Hepatocyte (in vitro differentiated cells): ENCODE measurements at regions not wholly inside any gene's neighbourhood (a gene's known extent, or its start where the extent isn't known, plus 50 kb on each side); places are given as distances from the start of the nearest gene placed in this dataset.

Source experiments
- DNase-seq: peaks from one replicate; pipeline ENCODE4 v3.0.0-alpha.2; 2016; ENCODE audit warnings: low spot score
- H2AFZ ChIP-seq: fragments of 200-600 bp; sonication (generic); 2 replicates; pipeline ENCODE4 v1.6.0; 2016; ENCODE audit warnings: antibody characterized with exemption, mild to moderate bottlenecking
- H3K27ac ChIP-seq: fragments of 200-600 bp; sonication (generic); 2 replicates; pipeline ENCODE4 v1.5.1; 2016; ENCODE audit warnings: mild to moderate bottlenecking
- H3K27me3 ChIP-seq: fragments of 200-600 bp; sonication (generic); 2 replicates; pipeline ENCODE4 v1.6.1; 2016
- H3K36me3 ChIP-seq: fragments of 200-600 bp; sonication (generic); replicated peaks from 2 replicates; pipeline ENCODE4 v1.5.1; 2016; ENCODE audit warnings: low read depth; ENCODE audit not compliant: insufficient read depth
- H3K4me1 ChIP-seq: fragments of 200-600 bp; sonication (generic); 2 replicates; pipeline ENCODE4 v1.5.1; 2016; ENCODE audit warnings: mild to moderate bottlenecking, moderate library complexity; ENCODE audit not compliant: insufficient read depth
- H3K4me2 ChIP-seq: fragments of 200-600 bp; sonication (generic); 2 replicates; pipeline ENCODE4 v1.6.0; 2016
- H3K4me3 ChIP-seq: fragments of 200-600 bp; sonication (generic); 2 replicates; pipeline ENCODE4 v1.5.1; 2016; ENCODE audit warnings: mild to moderate bottlenecking
- H3K79me2 ChIP-seq: fragments of 200-600 bp; sonication (generic); 2 replicates; pipeline ENCODE4 v1.6.0; 2017; ENCODE audit warnings: mild to moderate bottlenecking
- H3K9me2 ChIP-seq: fragments of 200-600 bp; sonication (generic); replicated peaks from 2 replicates; pipeline ENCODE4 v1.6.0; 2017; ENCODE audit warnings: mild to moderate bottlenecking; ENCODE audit not compliant: insufficient read depth
- H3K9me3 ChIP-seq: fragments of 200-600 bp; sonication (generic); 2 replicates; pipeline ENCODE4 v1.5.1; 2016; ENCODE audit warnings: low read depth, mild to moderate bottlenecking
- H4K20me1 ChIP-seq: fragments of 200-600 bp; sonication (generic); 2 replicates; pipeline ENCODE4 v1.6.0; 2016; ENCODE audit warnings: mild to moderate bottlenecking; ENCODE audit not compliant: insufficient read depth, poor library complexity, severe bottlenecking
- EZH2 ChIP-seq: fragments of 200-600 bp; sonication (generic); IDR thresholded peaks from 2 replicates; pipeline ENCODE4 v1.6.1; 2016; ENCODE audit warnings: antibody characterized with exemption, mild to moderate bottlenecking, borderline replicate concordance
- EZH2phosphoT487 ChIP-seq: fragments of 200-600 bp; sonication (generic); IDR thresholded peaks from one replicate; pipeline ENCODE4 v1.6.1; 2018; ENCODE audit warnings: antibody characterized with exemption, mild to moderate bottlenecking, low read depth, moderate library complexity; ENCODE audit not compliant: unreplicated experiment, severe bottlenecking
- WGBS: methylation state at CpG from one replicate; pipeline ENCODE4 v1.1.6; 2016; ENCODE audit warnings: low lambda C conversion rate; ENCODE audit errors: missing lambda C conversion rate; 5-methylcytosine and 5-hydroxymethylcytosine counted together
- TF ChIP-seq, protein P1 (sequence below): fragments of 200-600 bp; sonication (generic); IDR thresholded peaks from 2 replicates; pipeline ENCODE4 v1.5.1; 2016; ENCODE audit warnings: antibody characterized with exemption, mild to moderate bottlenecking; ENCODE audit not compliant: poor library complexity

DNA sequence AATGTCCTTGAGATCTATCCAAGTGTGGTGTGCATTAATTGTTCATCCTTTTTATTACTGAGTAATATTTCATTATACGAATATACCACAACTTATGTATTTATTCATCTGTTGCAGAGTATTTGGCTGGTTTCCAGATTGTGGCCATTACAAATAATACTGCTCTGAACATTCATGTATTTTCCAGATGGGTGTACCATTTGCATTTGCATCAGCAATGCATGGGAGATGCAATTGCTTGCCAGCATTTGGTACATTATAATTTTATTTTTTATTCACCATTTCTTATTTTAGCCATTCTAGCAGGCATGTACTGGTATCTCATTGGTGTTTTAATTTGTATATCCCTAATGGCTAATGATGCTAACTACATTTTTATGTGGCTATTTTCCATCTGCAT lies 162.4 kb downstream of the SCG2 start:
- Histone ChIP-seq H4K20me1 (no peaks in the 10 kb centered on the region), H3K79me2 (no peaks in the 10 kb centered on the region), H3K36me3 (no peaks in the 10 kb centered on the region), H3K4me1 (no peaks in the 10 kb centered on the region), H3K27ac (no peak overlapping the region), H3K27me3 (no peaks in the 10 kb centered on the region), H3K9me2 (no peaks in the 10 kb centered on the region), H3K4me3 (no peak overlapping the region), H3K9me3 (no peaks in the 10 kb centered on the region), H3K4me2 (no peak overlapping the region), H2AFZ (no peak overlapping the region)
- TF ChIP-seq EZH2phosphoT487 (no peak), EZH2 (no peak)
- TF ChIP-seq, protein P1, sequence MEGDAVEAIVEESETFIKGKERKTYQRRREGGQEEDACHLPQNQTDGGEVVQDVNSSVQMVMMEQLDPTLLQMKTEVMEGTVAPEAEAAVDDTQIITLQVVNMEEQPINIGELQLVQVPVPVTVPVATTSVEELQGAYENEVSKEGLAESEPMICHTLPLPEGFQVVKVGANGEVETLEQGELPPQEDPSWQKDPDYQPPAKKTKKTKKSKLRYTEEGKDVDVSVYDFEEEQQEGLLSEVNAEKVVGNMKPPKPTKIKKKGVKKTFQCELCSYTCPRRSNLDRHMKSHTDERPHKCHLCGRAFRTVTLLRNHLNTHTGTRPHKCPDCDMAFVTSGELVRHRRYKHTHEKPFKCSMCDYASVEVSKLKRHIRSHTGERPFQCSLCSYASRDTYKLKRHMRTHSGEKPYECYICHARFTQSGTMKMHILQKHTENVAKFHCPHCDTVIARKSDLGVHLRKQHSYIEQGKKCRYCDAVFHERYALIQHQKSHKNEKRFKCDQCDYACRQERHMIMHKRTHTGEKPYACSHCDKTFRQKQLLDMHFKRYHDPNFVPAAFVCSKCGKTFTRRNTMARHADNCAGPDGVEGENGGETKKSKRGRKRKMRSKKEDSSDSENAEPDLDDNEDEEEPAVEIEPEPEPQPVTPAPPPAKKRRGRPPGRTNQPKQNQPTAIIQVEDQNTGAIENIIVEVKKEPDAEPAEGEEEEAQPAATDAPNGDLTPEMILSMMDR = no peak
- 50% methylated on average over 1 of the region's 1 CpG for WGBS
- DNase-seq = no peak

DNA sequence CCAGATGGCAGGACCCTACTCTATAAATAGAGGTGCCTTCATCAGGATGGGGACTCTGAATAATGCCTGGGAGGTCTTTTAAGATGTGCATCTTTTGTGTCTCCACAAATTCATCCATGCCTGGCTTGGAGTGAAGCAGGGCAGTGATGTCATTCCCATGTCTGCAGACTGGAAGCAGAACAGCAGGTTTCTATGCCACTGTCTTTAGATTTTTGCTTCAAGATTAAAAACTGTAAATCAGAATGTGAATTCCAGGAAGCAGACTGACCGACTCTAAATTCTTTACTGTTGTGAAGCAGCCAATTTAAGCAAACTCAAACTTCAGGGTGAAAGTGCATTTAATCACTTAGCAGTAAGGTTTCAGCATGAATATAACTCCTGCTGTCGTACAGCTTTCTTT lies 159.3 kb downstream of the SCG2 start:
- Histone ChIP-seq H3K79me2 (no peaks in the 10 kb centered on the region), H3K4me2 (no peak overlapping the region), H3K27me3 (no peaks in the 10 kb centered on the region), H3K9me2 (no peaks in the 10 kb centered on the region), H3K4me3 (no peak overlapping the region), H4K20me1 (no peaks in the 10 kb centered on the region), H3K4me1 (no peaks in the 10 kb centered on the region), H3K27ac (no peak overlapping the region), H3K36me3 (no peaks in the 10 kb centered on the region), H2AFZ (no peak overlapping the region), H3K9me3 (no peaks in the 10 kb centered on the region)
- no peak for DNase-seq
- WGBS = 65% methylated on average over 2 of the region's 2 CpGs
- no peak for TF ChIP-seq EZH2phosphoT487
- no peak for TF ChIP-seq EZH2

DNA sequence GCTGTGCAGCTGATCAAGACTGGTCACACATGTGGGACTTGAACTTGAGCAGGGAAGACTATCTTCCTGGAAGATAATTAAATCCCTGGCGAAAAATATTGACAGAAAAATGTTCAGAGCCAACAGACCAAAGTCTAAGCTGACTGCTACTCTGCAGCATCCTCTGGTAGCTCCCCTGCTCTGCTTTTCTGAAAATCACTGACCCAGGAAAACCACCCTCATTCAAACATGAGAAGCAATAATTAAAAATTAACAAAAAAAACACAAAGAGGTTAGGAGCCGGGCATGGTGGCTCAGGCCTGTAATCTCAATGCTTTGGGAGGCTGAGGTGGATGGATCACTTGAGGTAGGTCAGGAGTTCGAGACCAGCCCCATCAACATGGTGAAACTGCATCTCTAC lies 151.9 kb downstream of the SCG2 start:
- no peak for TF ChIP-seq EZH2phosphoT487
- TF ChIP-seq, protein P1 = no peak
- no peak for TF ChIP-seq EZH2
- Histone ChIP-seq H3K9me3 (no peaks in the 10 kb centered on the region), H4K20me1 (no peaks in the 10 kb centered on the region), H3K4me1 (no peaks in the 10 kb centered on the region), H3K36me3 (no peaks in the 10 kb centered on the region), H2AFZ (no peak overlapping the region), H3K9me2 (no peaks in the 10 kb centered on the region), H3K4me3 (no peak overlapping the region), H3K79me2 (no peaks in the 10 kb centered on the region), H3K27me3 (no peaks in the 10 kb centered on the region), H3K4me2 (no peak overlapping the region), H3K27ac (no peak overlapping the region)
- no peak for DNase-seq
- WGBS = 85% methylated on average over 3 of the region's 3 CpGs

DNA sequence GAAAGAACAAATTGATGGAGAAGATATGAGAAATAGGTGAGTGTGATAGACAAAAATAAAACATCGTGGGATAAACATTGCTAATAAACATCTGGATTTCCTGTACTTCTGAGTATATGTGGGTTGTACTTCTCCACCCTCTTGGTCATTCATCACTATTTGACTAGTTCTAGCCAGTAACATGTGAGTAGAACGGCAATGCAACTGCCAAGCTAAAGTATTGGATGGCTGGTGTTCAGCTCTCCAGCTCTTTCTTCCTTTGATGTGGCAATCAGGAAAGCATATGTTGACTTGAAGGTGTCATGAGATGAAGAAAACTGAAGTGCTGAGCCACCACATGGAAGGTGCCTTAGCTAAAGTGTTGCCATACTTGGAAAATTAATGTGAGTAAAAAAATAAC lies 144.9 kb downstream of the SCG2 start:
- Histone ChIP-seq H3K4me3 (no peak overlapping the region), H3K9me2 (no peaks in the 10 kb centered on the region), H3K79me2 (no peaks in the 10 kb centered on the region), H4K20me1 (no peaks in the 10 kb centered on the region), H2AFZ (no peak overlapping the region), H3K27ac (no peak overlapping the region), H3K4me2 (no peak overlapping the region), H3K4me1 (no peaks in the 10 kb centered on the region), H3K27me3 (no peaks in the 10 kb centered on the region), H3K36me3 (no peaks in the 10 kb centered on the region), H3K9me3 (no peaks in the 10 kb centered on the region)
- DNase-seq = no peak
- TF ChIP-seq, protein P1 = no peak
- no peak for TF ChIP-seq EZH2
- no peak for TF ChIP-seq EZH2phosphoT487
- WGBS = 84% methylated on average over 2 of the region's 2 CpGs
